ENCODE measurements at regions not wholly inside any gene's neighbourhood (a gene's known extent, or its start where the extent isn't known, plus 50 kb on each side); places are given as distances from the start of the nearest gene placed in this dataset.
A peak's percentile ranks its signal among the peaks of the same experiment; 100 is the strongest.

DNA sequence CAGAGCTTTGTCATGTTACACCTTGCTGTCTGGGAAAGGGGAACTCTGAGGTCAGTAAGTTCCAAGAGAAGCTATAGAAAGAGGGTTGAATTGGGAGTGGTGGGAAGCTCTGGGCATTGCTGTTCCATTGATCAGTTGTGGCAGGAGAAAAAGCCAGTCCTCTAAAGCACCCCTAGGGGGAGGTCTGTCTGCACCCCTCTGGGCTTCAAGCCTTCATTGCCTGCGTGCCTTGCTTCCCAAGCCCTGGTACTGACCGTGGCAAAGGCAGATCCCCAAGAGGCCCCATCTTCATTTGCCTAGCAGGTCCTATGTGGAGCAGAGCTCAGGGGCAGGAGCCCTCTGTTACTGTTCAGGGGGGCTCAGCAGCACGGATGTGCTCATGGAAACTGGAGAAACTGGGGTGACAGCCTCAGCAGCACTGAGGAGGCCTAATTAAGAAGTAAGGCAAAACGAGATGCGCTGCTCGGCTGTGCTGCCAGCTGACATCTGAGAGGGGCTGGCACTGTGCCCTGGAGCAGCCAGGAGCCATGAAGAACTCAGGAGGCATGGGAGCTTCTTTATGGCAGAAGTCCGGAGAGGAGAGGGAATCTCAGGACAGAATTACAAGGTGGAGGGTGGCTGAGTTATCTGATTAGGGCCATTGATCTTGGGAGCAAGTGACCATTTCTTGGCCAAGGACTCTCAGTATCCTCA is 270.9 kb downstream of the RPLP1 start:
- DNase-seq = peak; percentile 78
- no peaks in the 10 kb centered on the region; the same call in 1 of the 2 replicates for H3K27me3 ChIP-seq (ENCODE audit: control insufficient read depth, insufficient read depth, low read length)
- no peaks in the 10 kb centered on the region for H3K36me3 ChIP-seq (replicated peaks; ENCODE audit: control insufficient read depth, insufficient read depth, low read length)
- H3K4me3 ChIP-seq (ENCODE audit: insufficient read depth, low read depth, low read length) = no peak overlapping the region

- no peaks in the 10 kb centered on the region; the same call in 1 of the 2 replicates for H3K27me3 ChIP-seq (ENCODE audit: control insufficient read depth, insufficient read depth, low read length)
- DNase-seq = no peak
- H3K4me3 ChIP-seq (ENCODE audit: insufficient read depth, low read depth, low read length) = no peak overlapping the region
- no peaks in the 10 kb centered on the region for H3K36me3 ChIP-seq (replicated peaks; ENCODE audit: control insufficient read depth, insufficient read depth, low read length)
Observed at GRCh38 chr15:69724333-69724732, 271.7 kb downstream of the RPLP1 start.

GRCh38 chr15:69725275-69725674 is 272.7 kb downstream of the RPLP1 start:
- no peaks in the 10 kb centered on the region for H3K36me3 ChIP-seq (replicated peaks; ENCODE audit: control insufficient read depth, insufficient read depth, low read length)
- H3K4me3 ChIP-seq (ENCODE audit: insufficient read depth, low read depth, low read length) = no peak overlapping the region

GRCh38 chr15:69725957-69726356 is 273.3 kb downstream of the RPLP1 start:
- no peak for DNase-seq
- Histone ChIP-seq H3K36me3 (replicated peaks; ENCODE audit: control insufficient read depth, insufficient read depth, low read length) (no peaks in the 10 kb centered on the region), H3K27me3 (ENCODE audit: control insufficient read depth, insufficient read depth, low read length) (no peaks in the 10 kb centered on the region; the same call in 1 of the 2 replicates), H3K4me3 (ENCODE audit: insufficient read depth, low read depth, low read length) (no peak overlapping the region)

More at GRCh38 chr15:69725275-69725674, 272.7 kb downstream of the RPLP1 start:
- DNase-seq = no peak
- no peaks in the 10 kb centered on the region; the same call in 1 of the 2 replicates for H3K27me3 ChIP-seq (ENCODE audit: control insufficient read depth, insufficient read depth, low read length)

GRCh38 chr15:69727121-69727924 is 274.7 kb downstream of the RPLP1 start:
- Histone ChIP-seq H3K36me3 (replicated peaks; ENCODE audit: control insufficient read depth, insufficient read depth, low read length) (no peaks in the 10 kb centered on the region), H3K4me3 (ENCODE audit: insufficient read depth, low read depth, low read length) (no peak overlapping the region), H3K27me3 (ENCODE audit: control insufficient read depth, insufficient read depth, low read length) (no peaks in the 10 kb centered on the region; the same call in 1 of the 2 replicates)
- peak; percentile 50 for DNase-seq

DNA sequence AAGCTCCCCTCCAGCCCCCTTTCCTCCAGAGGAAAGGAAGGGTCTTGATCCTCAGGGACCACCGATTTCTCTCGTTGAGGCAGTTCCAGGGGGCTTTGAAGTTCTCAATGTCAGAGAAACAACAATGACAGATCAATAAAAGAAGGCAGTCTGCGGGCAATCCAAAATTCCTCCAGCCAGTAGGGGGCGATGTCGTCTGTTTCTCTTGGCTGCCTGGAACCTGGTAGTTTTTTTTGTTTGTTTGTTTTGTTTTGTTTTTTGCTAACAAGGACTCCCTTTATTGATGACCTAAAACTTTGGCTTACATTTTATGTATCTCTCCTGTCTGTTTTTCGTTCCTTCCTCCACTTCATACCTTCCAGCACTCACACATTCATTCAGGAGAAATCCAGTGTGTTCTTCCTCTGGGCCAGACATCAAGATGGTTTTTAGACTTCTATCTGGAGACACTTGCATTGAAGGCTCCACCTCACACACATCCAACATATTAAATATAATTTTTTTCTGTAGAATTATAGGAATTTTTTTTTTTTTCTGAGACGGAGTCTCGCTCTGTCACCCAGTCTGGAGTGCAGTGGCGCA is 276.6 kb downstream of the RPLP1 start:
- Histone ChIP-seq H3K27me3 (ENCODE audit: control insufficient read depth, insufficient read depth, low read length) (no peaks in the 10 kb centered on the region; the same call in 1 of the 2 replicates), H3K36me3 (replicated peaks; ENCODE audit: control insufficient read depth, insufficient read depth, low read length) (no peaks in the 10 kb centered on the region), H3K4me3 (ENCODE audit: insufficient read depth, low read depth, low read length) (no peak overlapping the region)
- peak; percentile 70 for DNase-seq

- no peak for DNase-seq
- H3K36me3 ChIP-seq (replicated peaks; ENCODE audit: control insufficient read depth, insufficient read depth, low read length) = no peaks in the 10 kb centered on the region
- H3K4me3 ChIP-seq (ENCODE audit: insufficient read depth, low read depth, low read length) = no peak overlapping the region
- H3K27me3 ChIP-seq (ENCODE audit: control insufficient read depth, insufficient read depth, low read length) = no peaks in the 10 kb centered on the region
Observed at GRCh38 chr15:69730281-69731080, 277.9 kb downstream of the RPLP1 start.

- H3K36me3 ChIP-seq (replicated peaks; ENCODE audit: control insufficient read depth, insufficient read depth, low read length) = no peaks in the 10 kb centered on the region
- no peak overlapping the region for H3K4me3 ChIP-seq (ENCODE audit: insufficient read depth, low read depth, low read length)
- DNase-seq = no peak
- H3K27me3 ChIP-seq (ENCODE audit: control insufficient read depth, insufficient read depth, low read length) = no peaks in the 10 kb centered on the region
Observed at GRCh38 chr15:69731081-69731330, 278.4 kb downstream of the RPLP1 start.

GRCh38 chr15:69731581-69731980 is 279.0 kb downstream of the RPLP1 start:
- no peaks in the 10 kb centered on the region for H3K36me3 ChIP-seq (replicated peaks; ENCODE audit: control insufficient read depth, insufficient read depth, low read length)
- no peak overlapping the region for H3K4me3 ChIP-seq (ENCODE audit: insufficient read depth, low read depth, low read length)
- DNase-seq = no peak
- no peaks in the 10 kb centered on the region for H3K27me3 ChIP-seq (ENCODE audit: control insufficient read depth, insufficient read depth, low read length)

DNA sequence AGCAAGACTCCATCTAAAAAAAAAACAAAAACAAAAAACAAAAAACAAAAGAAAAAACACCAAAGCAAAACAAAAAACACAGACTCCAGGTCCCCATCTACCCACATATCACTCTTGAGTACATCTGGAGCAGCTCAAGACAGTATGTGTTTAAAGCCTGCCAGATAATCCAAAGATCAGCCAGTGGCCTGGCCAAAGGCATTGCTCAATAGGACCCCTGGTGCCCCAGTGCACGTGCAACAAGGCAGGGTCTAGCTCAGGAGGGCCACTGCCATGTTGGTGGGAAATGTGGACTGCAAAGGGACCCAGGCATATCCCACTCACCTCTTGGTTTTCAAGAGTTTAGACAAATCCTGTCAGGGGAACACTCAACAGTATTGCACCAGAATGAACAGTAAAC is 279.5 kb downstream of the RPLP1 start:
- Histone ChIP-seq H3K4me3 (ENCODE audit: insufficient read depth, low read depth, low read length) (no peak overlapping the region), H3K27me3 (ENCODE audit: control insufficient read depth, insufficient read depth, low read length) (no peaks in the 10 kb centered on the region), H3K36me3 (replicated peaks; ENCODE audit: control insufficient read depth, insufficient read depth, low read length) (no peaks in the 10 kb centered on the region)
- no peak for DNase-seq

GRCh38 chr15:69734699-69735098 is 282.1 kb downstream of the RPLP1 start:
- Histone ChIP-seq H3K36me3 (replicated peaks; ENCODE audit: control insufficient read depth, insufficient read depth, low read length) (no peaks in the 10 kb centered on the region), H3K4me3 (ENCODE audit: insufficient read depth, low read depth, low read length) (no peak overlapping the region), H3K27me3 (ENCODE audit: control insufficient read depth, insufficient read depth, low read length) (no peaks in the 10 kb centered on the region)
- DNase-seq = no peak

- H3K4me3 ChIP-seq (ENCODE audit: insufficient read depth, low read depth, low read length) = no peak overlapping the region
- H3K27me3 ChIP-seq (ENCODE audit: control insufficient read depth, insufficient read depth, low read length) = no peaks in the 10 kb centered on the region
- H3K36me3 ChIP-seq (replicated peaks; ENCODE audit: control insufficient read depth, insufficient read depth, low read length) = no peaks in the 10 kb centered on the region
- DNase-seq = peak; percentile 43
Observed at GRCh38 chr15:69735121-69735520, 282.5 kb downstream of the RPLP1 start.

DNA sequence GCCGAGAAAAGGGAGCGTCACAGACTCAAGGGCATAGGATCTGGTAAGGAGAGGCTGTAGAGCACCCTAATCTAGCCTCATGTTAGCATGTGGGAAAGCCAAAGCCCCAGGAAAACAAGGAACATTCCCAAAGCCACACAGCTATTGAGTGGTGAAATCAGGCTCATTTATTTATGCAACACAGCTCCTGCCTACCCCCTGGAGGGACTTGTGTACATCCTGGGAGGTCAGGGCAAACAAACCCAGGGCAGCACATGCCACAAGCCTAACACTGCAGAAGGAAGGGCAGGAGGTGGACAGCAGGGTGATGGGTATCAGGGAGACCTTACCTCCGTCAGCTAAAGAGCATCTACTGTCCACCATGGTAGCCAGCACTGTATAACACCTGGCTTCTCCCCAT is 283.5 kb downstream of the RPLP1 start:
- DNase-seq = no peak
- no peaks in the 10 kb centered on the region for H3K27me3 ChIP-seq (ENCODE audit: control insufficient read depth, insufficient read depth, low read length)

DNA sequence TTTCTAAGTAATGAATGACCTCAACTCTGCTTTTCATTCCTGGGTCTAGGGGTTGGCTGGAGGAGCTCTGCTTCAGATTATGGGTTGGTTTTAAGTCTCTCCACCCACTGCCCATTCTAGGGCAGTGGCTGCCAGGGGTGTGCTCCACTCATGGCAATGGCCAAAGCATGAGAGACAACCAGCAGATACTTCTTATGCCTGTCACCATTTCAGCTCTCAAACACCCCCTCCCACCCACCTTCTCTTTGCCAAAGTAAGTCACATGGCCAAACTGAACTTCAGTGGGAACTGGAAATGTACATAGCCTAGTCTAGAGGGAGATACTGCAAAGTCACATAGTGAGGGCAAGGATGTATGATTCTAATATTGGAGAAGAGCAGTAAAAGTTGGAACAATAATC is 285.3 kb downstream of the RPLP1 start:
- H3K36me3 ChIP-seq (replicated peaks; ENCODE audit: control insufficient read depth, insufficient read depth, low read length) = no peaks in the 10 kb centered on the region
- H3K27me3 ChIP-seq (ENCODE audit: control insufficient read depth, insufficient read depth, low read length) = no peaks in the 10 kb centered on the region
- DNase-seq = no peak
- H3K4me3 ChIP-seq (ENCODE audit: insufficient read depth, low read depth, low read length) = no peak overlapping the region

More for the DNA sequence above, 283.5 kb downstream of the RPLP1 start:
- H3K36me3 ChIP-seq (replicated peaks; ENCODE audit: control insufficient read depth, insufficient read depth, low read length) = no peaks in the 10 kb centered on the region
- no peak overlapping the region for H3K4me3 ChIP-seq (ENCODE audit: insufficient read depth, low read depth, low read length)
